DND-41 (cell line): ENCODE measurements at regions not wholly inside any gene's neighbourhood (a gene's known extent, or its start where the extent isn't known, plus 50 kb on each side); places are given as distances from the start of the nearest gene placed in this dataset.

Experiments used
- ATAC-seq: fragments of 200-7000 bp; cut with Tn5 transposase; 3 replicates; pipeline ENCODE4 v1.9.1; 2021; ENCODE audit warnings: low read depth; ENCODE audit not compliant: insufficient read depth
- DNase-seq: peaks from one replicate; pipeline ENCODE4 v3.0.0-alpha.2; 2020
- H2AFZ ChIP-seq: 2 replicates; pipeline ENCODE4 v1.6.0; 2012; ENCODE audit warnings: low read depth, low read length
- H3K27ac ChIP-seq: 2 replicates; pipeline ENCODE4 v1.5.1; 2012; ENCODE audit warnings: low read length, inconsistent platforms
- H3K27me3 ChIP-seq: fragments of 200-600 bp; sonication (generic); 2 replicates; pipeline ENCODE4 v1.6.0; 2012; ENCODE audit warnings: low read length, mild to moderate bottlenecking, inconsistent platforms; ENCODE audit not compliant: insufficient read depth, poor library complexity
- H3K36me3 ChIP-seq: 2 replicates; pipeline ENCODE4 v1.5.1; 2012; ENCODE audit warnings: low read length, inconsistent platforms; ENCODE audit not compliant: insufficient read depth
- H3K4me1 ChIP-seq: 2 replicates; pipeline ENCODE4 v1.5.1; 2012; ENCODE audit warnings: mild to moderate bottlenecking, low read length; ENCODE audit not compliant: insufficient read depth
- H3K4me2 ChIP-seq: 2 replicates; pipeline ENCODE4 v1.6.0; 2012; ENCODE audit warnings: mild to moderate bottlenecking, moderate library complexity, low read length, inconsistent platforms; ENCODE audit not compliant: insufficient read depth
- H3K4me3 ChIP-seq, 2 experiments: fragments of 200-600 bp in 1 of 2; shearing (Covaris generic) in 1 of 2; 2 replicates each; pipeline ENCODE4 v1.5.1; 2012 to 2016; ENCODE audit warnings: inconsistent platforms in 2 of 2, low read length in 2 of 2, mild to moderate bottlenecking in 2 of 2, low read depth in 1 of 2, moderate library complexity in 1 of 2
- H3K79me2 ChIP-seq: 2 replicates; pipeline ENCODE4 v1.6.0; 2012; ENCODE audit warnings: low read length, inconsistent platforms; ENCODE audit not compliant: insufficient read depth
- H3K9ac ChIP-seq: 2 replicates; pipeline ENCODE4 v1.6.0; 2012; ENCODE audit warnings: low read depth, mild to moderate bottlenecking, inconsistent platforms, low read length, moderate library complexity
- H3K9me3 ChIP-seq: 2 replicates; pipeline ENCODE4 v1.5.1; 2012; ENCODE audit warnings: low read length, moderate library complexity, mild to moderate bottlenecking, inconsistent platforms; ENCODE audit not compliant: insufficient read depth, severe bottlenecking
- H4K20me1 ChIP-seq: 2 replicates; pipeline ENCODE4 v1.6.0; 2012; ENCODE audit warnings: low read length; ENCODE audit not compliant: insufficient read depth
- CTCF ChIP-seq: IDR thresholded peaks from 2 replicates; pipeline ENCODE4 v1.5.1; 2012; ENCODE audit warnings: borderline replicate concordance, low read length, moderate library complexity, mild to moderate bottlenecking; ENCODE audit not compliant: poor library complexity, severe bottlenecking; ENCODE audit errors: extremely low read depth
- EZH2 ChIP-seq: IDR thresholded peaks from 3 replicates; pipeline ENCODE4 v1.6.1; 2012; ENCODE audit warnings: borderline replicate concordance, low read depth, mild to moderate bottlenecking, moderate library complexity, low read length, inconsistent platforms; ENCODE audit not compliant: severe bottlenecking

DNA sequence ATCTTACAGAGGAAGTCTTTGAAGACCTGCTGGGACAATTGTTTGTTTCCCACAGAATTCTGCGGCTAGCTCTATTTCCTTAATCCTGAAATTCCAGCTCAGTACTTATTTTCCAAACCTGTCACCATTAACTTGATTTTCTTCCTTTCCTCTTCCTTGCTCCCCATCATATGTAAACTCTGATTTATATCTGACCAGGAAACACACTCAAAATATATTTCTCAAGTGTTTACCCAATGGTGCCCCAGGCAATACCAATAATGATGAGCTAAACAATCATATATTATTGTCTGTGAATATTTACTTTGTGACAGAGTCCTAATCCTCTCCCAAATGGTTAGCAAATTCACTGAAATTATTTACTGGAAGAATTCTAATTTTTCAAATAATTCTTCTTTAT, 597.3 kb downstream of the PKHD1 start:
- H3K79me2 ChIP-seq = no peaks in the 10 kb centered on the region
- no peak overlapping the region for H3K4me2 ChIP-seq
- peaks cover 6% of the 10 kb centered on the region for H3K9me3 ChIP-seq
- no peaks in the 10 kb centered on the region for H3K27me3 ChIP-seq
- TF ChIP-seq EZH2 (no peak), CTCF (no peak)
- ATAC-seq = no peak
- H4K20me1 ChIP-seq = no peaks in the 10 kb centered on the region
- H3K9ac ChIP-seq = no peak overlapping the region
- no peak overlapping the region for H2AFZ ChIP-seq
- DNase-seq = no peak
- H3K4me3 ChIP-seq = no peak overlapping the region
- H3K4me1 ChIP-seq = peaks cover 13% of the 10 kb centered on the region
- H3K27ac ChIP-seq = no peak overlapping the region
- H3K36me3 ChIP-seq = no peaks in the 10 kb centered on the region

DNA sequence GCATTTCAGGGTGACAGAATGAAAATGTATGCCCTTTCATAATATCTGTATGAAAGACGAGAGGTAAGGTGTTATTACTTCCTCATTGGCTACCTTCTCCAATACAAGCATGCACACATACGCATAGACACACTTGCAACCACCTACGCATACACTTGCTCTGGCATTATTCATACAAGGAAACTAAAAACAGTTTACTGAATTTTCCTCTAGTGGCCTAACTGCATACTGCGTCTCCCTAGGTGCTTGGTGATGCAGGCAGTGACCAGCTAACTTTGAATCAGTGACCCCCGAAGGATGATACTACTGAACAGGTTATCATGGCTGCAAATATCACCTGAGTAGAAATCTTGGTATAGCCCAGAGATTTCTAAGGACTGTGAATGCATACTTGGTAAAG, 593.1 kb downstream of the PKHD1 start:
- H3K79me2 ChIP-seq = no peaks in the 10 kb centered on the region
- H2AFZ ChIP-seq = no peak overlapping the region
- no peaks in the 10 kb centered on the region for H3K9me3 ChIP-seq
- H3K36me3 ChIP-seq = no peaks in the 10 kb centered on the region
- no peaks in the 10 kb centered on the region for H4K20me1 ChIP-seq
- ATAC-seq = no peak
- H3K27me3 ChIP-seq = no peaks in the 10 kb centered on the region
- no peak overlapping the region for H3K27ac ChIP-seq
- no peak for TF ChIP-seq EZH2
- TF ChIP-seq CTCF = peak; percentile 32
- DNase-seq = no peak
- peaks cover 22% of the 10 kb centered on the region for H3K4me1 ChIP-seq
- no peak overlapping the region for H3K4me3 ChIP-seq
- no peak overlapping the region for H3K9ac ChIP-seq
- H3K4me2 ChIP-seq = no peak overlapping the region

GRCh38 chr6:51495096-51495495, 592.3 kb downstream of the PKHD1 start:
- Histone ChIP-seq H3K9ac (no peak overlapping the region), H3K27ac (peak overlapping the region; percentile 13; the same call in 1 of the 2 replicates), H2AFZ (peak overlapping the region; percentile 49), H3K27me3 (no peaks in the 10 kb centered on the region), H3K36me3 (no peaks in the 10 kb centered on the region), H3K79me2 (no peaks in the 10 kb centered on the region), H3K4me3 (no peak overlapping the region), H3K9me3 (no peaks in the 10 kb centered on the region), H3K4me2 (no peak overlapping the region), H3K4me1 (peaks cover 18% of the 10 kb centered on the region), H4K20me1 (no peaks in the 10 kb centered on the region)
- TF ChIP-seq CTCF = no peak
- no peak for TF ChIP-seq EZH2
- ATAC-seq = no peak; the same call in 1 of the 3 replicates
- no peak for DNase-seq

DNA sequence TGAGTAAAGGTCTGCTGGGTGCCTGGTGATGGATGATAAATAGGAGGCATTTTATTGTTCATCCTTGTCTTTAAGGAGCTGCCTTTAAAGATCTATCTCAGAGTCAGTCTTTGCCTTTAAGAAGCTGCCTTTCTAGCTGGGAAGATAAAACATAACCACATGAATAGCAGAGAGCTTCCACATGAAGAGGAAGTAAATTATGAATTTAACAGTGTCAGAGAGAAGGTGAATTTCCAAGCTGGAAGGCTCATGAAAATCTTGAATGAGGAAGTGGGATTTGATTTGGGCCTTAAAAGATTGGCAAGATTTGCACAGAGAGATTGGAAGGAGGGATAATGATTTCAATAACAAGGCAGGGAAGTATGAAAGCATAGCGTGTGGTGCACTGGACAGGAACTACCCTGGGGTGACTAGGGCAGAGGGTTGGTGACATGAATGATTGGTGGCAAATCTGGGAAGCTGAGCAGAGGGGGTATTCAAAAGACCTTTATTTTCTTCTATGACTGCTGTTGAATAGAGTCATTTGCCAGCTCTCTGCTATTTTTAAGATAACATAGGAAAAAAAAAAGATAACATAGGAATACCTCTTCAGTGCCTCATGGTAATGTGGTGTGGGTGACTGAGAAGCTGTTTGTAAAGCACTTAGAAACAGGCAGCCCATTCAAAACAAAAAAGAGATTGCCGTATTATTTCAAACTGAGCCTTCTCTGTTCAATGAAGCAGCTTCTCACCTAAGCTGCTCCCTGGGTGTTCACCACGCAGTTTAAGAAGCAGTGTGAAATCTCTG, 591.6 kb downstream of the PKHD1 start:
- ATAC-seq (peak; percentile 96), DNase-seq (peak; percentile 20)
- Histone ChIP-seq H3K9me3 (no peaks in the 10 kb centered on the region), H3K4me1 (peaks cover 18% of the 10 kb centered on the region), H2AFZ (peak overlapping the region; percentile 49; the same call in 1 of the 2 replicates), H3K4me2 (no peak overlapping the region), H3K27me3 (no peaks in the 10 kb centered on the region), H3K9ac (no peak overlapping the region), H3K79me2 (no peaks in the 10 kb centered on the region), H3K36me3 (no peaks in the 10 kb centered on the region), H4K20me1 (no peaks in the 10 kb centered on the region), H3K27ac (peak overlapping the region; percentile 46), H3K4me3 (no peak overlapping the region)
- TF ChIP-seq CTCF = no peak
